SHP77 (cell line): ENCODE measurements at regions not wholly inside any gene's neighbourhood (a gene's known extent, or its start where the extent isn't known, plus 50 kb on each side); places are given as distances from the start of the nearest gene placed in this dataset.

Experiments
- DNase-seq, 2 experiments: peaks; one replicate each; lab custom pipeline; 2025; lab: John Stamatoyannopoulos, UW

DNA sequence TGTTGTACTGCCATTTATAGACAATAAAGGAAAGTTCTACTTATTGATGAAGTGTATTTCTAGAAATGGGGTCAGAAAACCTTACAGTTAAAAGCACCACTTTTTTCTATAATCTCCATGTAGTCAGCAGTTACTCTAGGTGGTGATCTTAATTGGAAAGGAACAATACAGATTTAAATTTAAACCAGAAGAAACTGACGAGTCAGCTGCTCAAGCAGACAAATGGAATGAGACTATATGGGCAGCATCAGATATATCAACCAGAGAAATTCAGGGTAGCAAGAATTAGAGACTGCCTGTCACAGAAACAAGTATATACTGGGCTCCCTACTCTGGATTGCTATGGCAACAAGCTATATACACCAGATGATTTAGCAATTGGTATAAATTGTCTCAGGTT is 99.6 kb upstream of the SCG2 start:
- no peak for DNase-seq

GRCh38 chr2:223700221-223700620 is 98.1 kb upstream of the SCG2 start:
- no peak for DNase-seq

DNA sequence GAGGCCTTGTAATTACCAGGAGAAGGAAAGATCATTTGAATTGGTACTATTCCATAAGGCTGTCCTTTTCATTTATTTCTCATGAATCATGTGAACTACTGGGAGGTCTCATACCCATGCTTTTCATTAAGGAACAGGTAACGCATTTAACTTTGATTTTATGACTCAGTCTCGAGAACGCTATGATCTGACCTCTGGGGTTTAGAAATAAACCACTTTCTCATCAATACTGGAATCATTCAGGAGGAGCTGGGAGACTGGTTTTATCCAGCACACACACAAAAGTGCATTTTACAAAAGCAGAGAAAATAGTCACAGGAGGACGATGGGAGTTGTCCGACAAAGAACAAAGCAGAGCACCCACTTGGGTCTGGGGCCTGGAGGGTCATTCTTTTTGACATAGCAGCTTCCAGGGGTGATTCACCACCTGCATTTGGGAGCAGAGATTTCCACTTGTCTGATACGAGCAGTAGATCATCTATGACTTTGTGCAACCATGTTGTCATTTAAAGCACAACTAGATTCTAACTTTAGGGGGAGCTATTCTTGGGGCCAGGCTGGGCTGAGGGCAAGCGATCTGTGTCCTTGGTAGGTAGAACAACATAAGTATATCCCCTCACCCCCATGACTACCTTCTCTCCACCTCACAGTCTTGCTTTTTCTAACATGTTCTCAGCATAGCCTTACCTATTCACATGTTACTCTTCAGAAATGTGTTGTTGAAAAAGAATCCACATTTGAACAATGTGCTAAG is 95.9 kb upstream of the SCG2 start:
- no peak for DNase-seq

GRCh38 chr2:223697316-223697891 is 95.2 kb upstream of the SCG2 start:
- no peak for DNase-seq

- DNase-seq: peak; percentile 64 to 81
Measured at GRCh38 chr2:223696719-223697118, 94.6 kb upstream of the SCG2 start.

DNA sequence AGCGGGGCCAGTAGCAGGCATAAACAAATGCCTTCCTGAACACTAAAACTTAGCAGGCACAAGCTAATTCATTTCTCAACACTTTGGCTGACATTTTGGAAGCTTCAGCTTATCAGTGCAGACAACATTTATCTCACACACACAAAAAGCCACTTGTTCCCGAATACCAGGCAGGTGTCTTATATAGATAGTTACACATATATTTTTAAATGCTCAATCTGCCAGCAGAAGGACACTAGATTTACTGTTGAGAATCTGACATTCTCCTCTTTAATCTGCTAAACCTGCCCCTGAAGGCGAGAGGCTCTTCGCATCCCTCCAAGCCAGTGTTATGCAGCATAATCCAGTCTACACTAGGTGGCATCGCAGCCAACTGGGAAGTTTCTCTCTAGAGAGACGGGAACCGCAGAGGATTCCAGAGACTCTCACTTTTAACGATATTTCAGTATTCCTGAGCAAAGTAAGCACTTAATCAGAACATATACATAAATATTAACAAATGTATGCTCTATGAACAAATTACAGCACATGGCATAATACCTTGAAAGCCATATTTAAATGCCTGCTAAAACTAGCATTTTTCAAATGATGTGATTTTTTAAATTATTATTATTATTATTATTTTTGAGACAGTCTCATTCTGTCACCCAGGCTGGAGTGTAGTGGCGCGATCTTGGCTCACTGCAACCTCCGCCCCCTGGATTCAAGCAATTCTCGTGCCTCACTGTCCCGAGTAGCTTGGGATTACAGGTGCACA is 90.2 kb upstream of the SCG2 start:
- DNase-seq: peak; percentile 35 to 46

GRCh38 chr2:223688094-223688835 is 86.1 kb upstream of the SCG2 start:
- no peak for DNase-seq

DNA sequence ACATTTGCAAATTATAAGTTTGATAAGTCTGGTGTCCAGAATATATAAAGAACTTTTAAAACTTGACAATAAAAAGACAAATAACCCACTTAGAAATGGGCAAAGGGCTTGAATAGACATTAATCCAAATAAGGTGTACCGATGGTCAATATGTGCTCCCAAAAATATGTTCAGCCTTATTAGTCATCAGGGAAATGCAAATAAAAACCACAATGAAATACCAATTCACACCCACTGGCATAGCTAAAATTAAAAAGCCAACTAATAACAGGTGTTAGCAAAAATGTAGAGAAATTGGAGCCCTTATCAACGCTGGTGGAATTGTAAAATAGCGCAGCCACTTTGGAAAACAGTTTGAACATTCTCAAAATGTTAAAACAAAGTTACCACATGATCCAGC is 79.0 kb upstream of the SCG2 start:
- DNase-seq: no peak

DNA sequence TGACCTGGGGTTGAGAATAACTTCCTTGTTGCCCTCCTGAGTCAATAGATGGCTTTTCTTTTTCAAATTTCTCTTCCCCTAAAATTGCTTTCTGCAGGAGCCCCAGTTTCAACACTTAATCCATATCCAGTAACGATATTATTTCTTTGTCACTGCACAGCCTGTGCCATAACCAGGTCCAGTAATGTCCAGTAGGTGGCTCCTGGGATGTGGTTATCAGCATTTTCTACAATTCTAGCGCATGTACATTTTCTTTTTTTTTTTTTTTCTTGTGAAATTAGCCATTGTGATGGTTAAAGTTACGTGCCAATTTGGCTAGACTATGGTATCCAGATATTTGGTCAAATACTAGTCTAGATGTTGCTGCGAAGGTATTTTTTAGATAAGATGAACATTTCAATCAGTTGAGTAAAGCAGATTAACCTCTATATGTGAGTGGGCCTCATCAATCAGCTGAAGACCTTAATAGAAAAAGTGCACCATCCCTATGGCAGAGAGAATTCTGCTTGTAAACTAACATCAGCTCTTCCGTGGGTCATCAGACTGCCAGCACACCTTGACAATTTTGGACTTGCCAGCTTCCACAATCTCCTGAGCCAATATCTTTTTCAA is 72.9 kb upstream of the SCG2 start:
- no peak for DNase-seq

- no peak for DNase-seq
Measured at GRCh38 chr2:223669453-223670225, 67.5 kb upstream of the SCG2 start.

GRCh38 chr2:223668302-223668998 is 66.3 kb upstream of the SCG2 start:
- no peak for DNase-seq

GRCh38 chr2:223654384-223654915 is 52.3 kb upstream of the SCG2 start:
- DNase-seq: no peak

GRCh38 chr2:223652902-223653301 is 50.7 kb upstream of the SCG2 start:
- no peak for DNase-seq

DNA sequence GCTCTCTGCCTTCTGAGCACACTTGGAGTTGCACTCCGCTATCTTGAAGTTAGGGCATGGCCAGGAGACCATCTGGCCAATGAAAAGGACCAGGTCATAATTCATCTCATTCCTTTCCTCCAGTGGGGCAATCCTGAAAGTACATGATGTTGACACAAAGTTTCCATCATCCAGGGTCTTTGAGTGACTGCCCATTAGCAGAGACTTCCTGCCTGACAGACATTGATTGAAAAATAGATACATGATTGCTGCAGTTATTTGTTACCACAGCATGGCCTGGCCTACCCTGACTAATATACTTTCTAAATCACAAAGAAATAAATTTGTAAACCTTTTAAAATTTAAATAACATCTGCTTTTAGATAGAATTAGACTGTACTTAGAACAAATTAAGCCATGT is 50.0 kb upstream of the SCG2 start:
- DNase-seq: no peak
